ENCODE measurements at regions not wholly inside any gene's neighbourhood (a gene's known extent, or its start where the extent isn't known, plus 50 kb on each side); places are given as distances from the start of the nearest gene placed in this dataset.
"Not testable (repeated sequence)": the region's sequence is repeated elsewhere in the genome, so short reads cannot be mapped to it uniquely, and the experiment has no call there.

GRCh38 chr6:144634371-144634770 is 349.2 kb downstream of the UTRN start:
- Histone ChIP-seq H3K4me3 (ENCODE audit: low read length) (no peak overlapping the region), H3K36me3 (ENCODE audit: insufficient read depth, low read length) (no peaks in the 10 kb centered on the region), H3K4me1 (ENCODE audit: insufficient read depth, low read length) (no peaks in the 10 kb centered on the region), H3K27ac (ENCODE audit: low read depth, low read length) (no peak overlapping the region), H3K27me3 (ENCODE audit: insufficient read depth, low read length, poor library complexity, severe bottlenecking) (no peaks in the 10 kb centered on the region), H3K9me3 (ENCODE audit: low read length) (no peaks in the 10 kb centered on the region)
- no peak overlapping the region for H3K4me3 Mint-ChIP-seq
- peak overlapping the region in 1 of 8 donors; percentile 21 for H3K27ac Mint-ChIP-seq
- no peaks in the 10 kb centered on the region for H3K9me3 Mint-ChIP-seq
- DNase-seq = no peak
- ChIA-PET CTCF (no interaction called here), POLR2A (no interaction called here)
- peaks cover 26 to 50% (median 45%) of the 10 kb centered on the region in 3 donors for H3K4me1 Mint-ChIP-seq
- H3K36me3 Mint-ChIP-seq = peaks cover 3 to 18% (median 6%) of the 10 kb centered on the region in 3 donors
- H3K27me3 Mint-ChIP-seq = no peaks in the 10 kb centered on the region

GRCh38 chr6:144635051-144635450 is 349.9 kb downstream of the UTRN start:
- H3K4me3 Mint-ChIP-seq = no peak overlapping the region

GRCh38 chr6:144636025-144636424 is 350.9 kb downstream of the UTRN start:
- H3K4me3 Mint-ChIP-seq; H3K36me3 ChIP-seq (ENCODE audit: insufficient read depth, low read length); H3K27ac Mint-ChIP-seq; H3K4me3 ChIP-seq (ENCODE audit: low read length); H3K9me3 ChIP-seq (ENCODE audit: low read length); H3K27me3 Mint-ChIP-seq; H3K27ac ChIP-seq (ENCODE audit: low read depth, low read length); H3K4me1 ChIP-seq (ENCODE audit: insufficient read depth, low read length); DNase-seq; H3K9me3 Mint-ChIP-seq; H3K27me3 ChIP-seq (ENCODE audit: insufficient read depth, low read length, poor library complexity, severe bottlenecking); POLR2A ChIA-PET: not testable (repeated sequence)
- CTCF ChIA-PET = interaction anchor here (1.3 kb wide), 1 partner anchor 19 kb away, joined by 3 read pairs; no protein-coding TSS in a partner anchor
- Mint-ChIP-seq H3K36me3 (peaks cover 4 to 14% (median 6%) of the 10 kb centered on the region in 3 donors), H3K4me1 (peaks cover 27 to 48% (median 43%) of the 10 kb centered on the region in 3 donors)

More at GRCh38 chr6:144635051-144635450, 349.9 kb downstream of the UTRN start:
- CTCF ChIA-PET = no interaction called here
- DNase-seq = no peak
- H3K4me1 Mint-ChIP-seq = peaks cover 30 to 53% (median 47%) of the 10 kb centered on the region in 3 donors
- H3K4me1 ChIP-seq (ENCODE audit: insufficient read depth, low read length) = no peaks in the 10 kb centered on the region
- H3K9me3 Mint-ChIP-seq = no peaks in the 10 kb centered on the region
- H3K9me3 ChIP-seq (ENCODE audit: low read length) = no peaks in the 10 kb centered on the region
- POLR2A ChIA-PET = interaction anchor here (0.6 to 0.7 kb wide), 2 partner anchors 13 to 93 kb away, joined by 3 to 6 read pairs; no protein-coding TSS in a partner anchor
- H3K27me3 Mint-ChIP-seq = no peaks in the 10 kb centered on the region
- H3K27ac ChIP-seq (ENCODE audit: low read depth, low read length) = no peak overlapping the region
- no peaks in the 10 kb centered on the region for H3K36me3 ChIP-seq (ENCODE audit: insufficient read depth, low read length)
- H3K36me3 Mint-ChIP-seq = peaks cover 4 to 15% (median 6%) of the 10 kb centered on the region in 3 donors
- H3K4me3 ChIP-seq (ENCODE audit: low read length) = no peak overlapping the region
- no peaks in the 10 kb centered on the region for H3K27me3 ChIP-seq (ENCODE audit: insufficient read depth, low read length, poor library complexity, severe bottlenecking)
- no peak overlapping the region for H3K27ac Mint-ChIP-seq

- Mint-ChIP-seq H3K27me3 (no peaks in the 10 kb centered on the region), H3K36me3 (peaks cover 6 to 11% (median 6%) of the 10 kb centered on the region in 3 donors), H3K4me3 (no peak overlapping the region), H3K27ac (no peak overlapping the region), H3K4me1 (peaks cover 30 to 57% (median 49%) of the 10 kb centered on the region in 3 donors), H3K9me3 (no peaks in the 10 kb centered on the region)
- no peaks in the 10 kb centered on the region for H3K27me3 ChIP-seq (ENCODE audit: insufficient read depth, low read length, poor library complexity, severe bottlenecking)
- no peaks in the 10 kb centered on the region for H3K9me3 ChIP-seq (ENCODE audit: low read length)
- POLR2A ChIA-PET = no interaction called here
- no peak overlapping the region for H3K4me3 ChIP-seq (ENCODE audit: low read length)
- no peaks in the 10 kb centered on the region for H3K4me1 ChIP-seq (ENCODE audit: insufficient read depth, low read length)
- no peaks in the 10 kb centered on the region for H3K36me3 ChIP-seq (ENCODE audit: insufficient read depth, low read length)
- no peak for DNase-seq
- CTCF ChIA-PET = interaction anchor here (1.3 kb wide), 1 partner anchor 17 kb away, joined by 3 read pairs; no protein-coding TSS in a partner anchor
- H3K27ac ChIP-seq (ENCODE audit: low read depth, low read length) = no peak overlapping the region
These were observed 352.4 kb downstream of the UTRN start for GRCh38 chr6:144637541-144637940.

- Mint-ChIP-seq H3K4me3 (no peak overlapping the region), H3K4me1 (peaks cover 34 to 54% (median 48%) of the 10 kb centered on the region in 3 donors), H3K27ac (peak overlapping the region in 3 of 8 donors; percentile 28 to 51 (median 43)), H3K9me3 (no peaks in the 10 kb centered on the region), H3K27me3 (no peaks in the 10 kb centered on the region), H3K36me3 (peaks cover 3 to 6% (median 5%) of the 10 kb centered on the region in 3 donors)
- no peak for DNase-seq
- H3K36me3 ChIP-seq (ENCODE audit: insufficient read depth, low read length) = no peaks in the 10 kb centered on the region
- no peak overlapping the region for H3K27ac ChIP-seq (ENCODE audit: low read depth, low read length)
- no peaks in the 10 kb centered on the region for H3K9me3 ChIP-seq (ENCODE audit: low read length)
- H3K4me3 ChIP-seq (ENCODE audit: low read length) = no peak overlapping the region
- no peaks in the 10 kb centered on the region for H3K4me1 ChIP-seq (ENCODE audit: insufficient read depth, low read length)
- H3K27me3 ChIP-seq (ENCODE audit: insufficient read depth, low read length, poor library complexity, severe bottlenecking) = no peaks in the 10 kb centered on the region
- POLR2A ChIA-PET = interaction anchor here (0.7 kb wide), 1 partner anchor 21 kb away, joined by 3 read pairs; no protein-coding TSS in a partner anchor
- CTCF ChIA-PET = no interaction called here
These were observed 354.5 kb downstream of the UTRN start for GRCh38 chr6:144639654-144640053.

- Mint-ChIP-seq H3K36me3 (peaks cover 0 to 12% (median 6%) of the 10 kb centered on the region in 3 donors), H3K27ac (peak overlapping the region in 2 of 8 donors; percentile 2 to 34), H3K9me3 (no peaks in the 10 kb centered on the region), H3K4me1 (peaks cover 40 to 61% (median 52%) of the 10 kb centered on the region in 3 donors), H3K27me3 (no peaks in the 10 kb centered on the region), H3K4me3 (no peak overlapping the region)
- Histone ChIP-seq H3K4me3 (ENCODE audit: low read length) (no peak overlapping the region), H3K9me3 (ENCODE audit: low read length) (no peaks in the 10 kb centered on the region), H3K27ac (ENCODE audit: low read depth, low read length) (no peak overlapping the region), H3K27me3 (ENCODE audit: insufficient read depth, low read length, poor library complexity, severe bottlenecking) (no peaks in the 10 kb centered on the region), H3K4me1 (ENCODE audit: insufficient read depth, low read length) (no peaks in the 10 kb centered on the region), H3K36me3 (ENCODE audit: insufficient read depth, low read length) (no peaks in the 10 kb centered on the region)
- ChIA-PET CTCF (no interaction called here), POLR2A (no interaction called here)
- DNase-seq = no peak
These were observed 356.2 kb downstream of the UTRN start for GRCh38 chr6:144641286-144641685.

GRCh38 chr6:144644776-144645175 is 359.6 kb downstream of the UTRN start:
- Mint-ChIP-seq H3K4me1 (peaks cover 43 to 67% (median 64%) of the 10 kb centered on the region in 3 donors), H3K9me3 (peaks cover 0 to 2% (median 0%) of the 10 kb centered on the region in 5 donors), H3K27me3 (no peaks in the 10 kb centered on the region), H3K4me3 (no peak overlapping the region), H3K27ac (no peak overlapping the region), H3K36me3 (peaks cover 1 to 21% (median 20%) of the 10 kb centered on the region in 3 donors)
- ChIA-PET POLR2A (no interaction called here), CTCF (no interaction called here)
- Histone ChIP-seq H3K27me3 (ENCODE audit: insufficient read depth, low read length, poor library complexity, severe bottlenecking) (no peaks in the 10 kb centered on the region), H3K36me3 (ENCODE audit: insufficient read depth, low read length) (no peaks in the 10 kb centered on the region), H3K4me1 (ENCODE audit: insufficient read depth, low read length) (no peaks in the 10 kb centered on the region), H3K27ac (ENCODE audit: low read depth, low read length) (no peak overlapping the region), H3K4me3 (ENCODE audit: low read length) (no peak overlapping the region), H3K9me3 (ENCODE audit: low read length) (no peaks in the 10 kb centered on the region)
- no peak for DNase-seq

- H3K36me3 Mint-ChIP-seq = peaks cover 5 to 24% (median 23%) of the 10 kb centered on the region in 3 donors
- no peaks in the 10 kb centered on the region for H3K9me3 ChIP-seq (ENCODE audit: low read length)
- no peaks in the 10 kb centered on the region for H3K27me3 Mint-ChIP-seq
- no peak overlapping the region for H3K4me3 ChIP-seq (ENCODE audit: low read length)
- no peak for DNase-seq
- H3K27ac ChIP-seq (ENCODE audit: low read depth, low read length) = no peak overlapping the region
- no peaks in the 10 kb centered on the region for H3K27me3 ChIP-seq (ENCODE audit: insufficient read depth, low read length, poor library complexity, severe bottlenecking)
- H3K4me3 Mint-ChIP-seq = no peak overlapping the region
- H3K9me3 Mint-ChIP-seq = peaks cover 0 to 2% (median 0%) of the 10 kb centered on the region in 5 donors
- no peaks in the 10 kb centered on the region for H3K4me1 ChIP-seq (ENCODE audit: insufficient read depth, low read length)
- ChIA-PET CTCF (interaction anchor here (0.6 kb wide), 1 partner anchor 11 kb away, joined by 4 read pairs; no protein-coding TSS in a partner anchor), POLR2A (no interaction called here)
- peak overlapping the region in 1 of 8 donors; percentile 21 for H3K27ac Mint-ChIP-seq
- H3K36me3 ChIP-seq (ENCODE audit: insufficient read depth, low read length) = no peaks in the 10 kb centered on the region
- H3K4me1 Mint-ChIP-seq = peaks cover 43 to 68% (median 63%) of the 10 kb centered on the region in 3 donors
These were observed 361.2 kb downstream of the UTRN start for GRCh38 chr6:144646093-144647056.

All from CD8-positive, alpha-beta memory T cell (primary cell).